Lung (tissue), 11 donors: ENCODE measurements at regions not wholly inside any gene's neighbourhood (a gene's known extent, or its start where the extent isn't known, plus 50 kb on each side); places are given as distances from the start of the nearest gene placed in this dataset.
"Not testable (repeated sequence)": the region's sequence is repeated elsewhere in the genome, so short reads cannot be mapped to it uniquely, and the experiment has no call there.

Experiments used
- ATAC-seq: fragments of 200-7000 bp; cut with Tn5 transposase; one replicate; pipeline ENCODE4 v1.9.1; 2020; ENCODE audit warnings: moderate number of reproducible peaks; ENCODE audit not compliant: insufficient read depth, low FRiP score
- DNase-seq, 3 donors: peaks; one replicate each; pipeline ENCODE4 v3.0.0-alpha.2; 2013 to 2017
- H3K27ac ChIP-seq, 2 donors: one replicate each; pipeline ENCODE4 v1.5.1; 2013; ENCODE audit warnings: mild to moderate bottlenecking in 2 of 2, moderate library complexity in 2 of 2, control low read depth in 1 of 2, inconsistent platforms in 1 of 2, low read depth in 1 of 2, low read length in 1 of 2
- H3K27me3 ChIP-seq, 3 donors: one replicate each; pipeline ENCODE4 v1.5.1; 2013; ENCODE audit warnings: low read length in 2 of 3; ENCODE audit not compliant: control insufficient read depth in 3 of 3, insufficient read depth in 3 of 3
- H3K36me3 ChIP-seq, 4 donors: one replicate each; pipeline ENCODE4 v1.5.1; 2013; ENCODE audit warnings: low read length in 4 of 4, mild to moderate bottlenecking in 1 of 4, moderate library complexity in 1 of 4; ENCODE audit not compliant: control insufficient read depth in 4 of 4, insufficient read depth in 4 of 4
- H3K4me1 ChIP-seq, 5 donors: one replicate each; pipeline ENCODE4 v1.5.1; 2013; ENCODE audit warnings: low read length in 5 of 5, mild to moderate bottlenecking in 2 of 5, moderate library complexity in 1 of 5; ENCODE audit not compliant: control insufficient read depth in 5 of 5, insufficient read depth in 5 of 5
- H3K4me3 ChIP-seq: one replicate; pipeline ENCODE4 v1.5.1; 2013; ENCODE audit warnings: mild to moderate bottlenecking, control low read depth, moderate library complexity
- H3K9ac ChIP-seq, 2 donors: one replicate each; pipeline ENCODE4 v1.5.1; 2013; ENCODE audit warnings: low read length in 2 of 2, control low read depth in 1 of 2; ENCODE audit not compliant: insufficient read depth in 1 of 2
- H3K9me3 ChIP-seq, 4 donors: one replicate each; pipeline ENCODE4 v1.5.1; 2013; ENCODE audit warnings: low read length in 3 of 4, mild to moderate bottlenecking in 1 of 4, moderate library complexity in 1 of 4; ENCODE audit not compliant: control insufficient read depth in 4 of 4, insufficient read depth in 3 of 4
- CTCF ChIP-seq: IDR thresholded peaks from 2 replicates; pipeline ENCODE4 v1.5.1; 2012; ENCODE audit warnings: mild to moderate bottlenecking; ENCODE audit errors: control extremely low read depth, extremely low read depth
- WGBS, 2 donors: extraction: QIAGEN DNeasy Blood & Tissue Kit; methylation state at CpG; one replicate each; pipeline ENCODE4 v1.1.7; 2013; 5-methylcytosine and 5-hydroxymethylcytosine counted together
- donor health status: control.
- donor health status: control.
- donor health status: Bipolar disorder and iron deficiency.
- donor health status: healthy.
- donor health status: DM: yes; HTN: yes; CAD: no.

GRCh38 chr20:8997701-8998117 lies 71.2 kb upstream of the PLCB4 start:
- no peak for TF ChIP-seq CTCF
- Histone ChIP-seq H3K4me3 (no peak overlapping the region), H3K27me3 (no peaks in the 10 kb centered on the region), H3K27ac (no peak overlapping the region), H3K9me3 (no peaks in the 10 kb centered on the region), H3K9ac (no peak overlapping the region), H3K4me1 (no peaks in the 10 kb centered on the region), H3K36me3 (no peaks in the 10 kb centered on the region)
- no peak for ATAC-seq
- DNase-seq = no peak
- WGBS, 2 donors = 74 to 88% methylated on average over 4 of the region's 4 CpGs

GRCh38 chr20:9011121-9011520 lies 57.8 kb upstream of the PLCB4 start:
- Histone ChIP-seq H3K27me3 (no peaks in the 10 kb centered on the region), H3K9me3 (no peaks in the 10 kb centered on the region), H3K4me1 (no peaks in the 10 kb centered on the region), H3K4me3 (no peak overlapping the region), H3K36me3 (no peaks in the 10 kb centered on the region), H3K9ac (no peak overlapping the region), H3K27ac (no peak overlapping the region)
- no peak for DNase-seq
- no peak for TF ChIP-seq CTCF
- no peak for ATAC-seq
- WGBS, 2 donors = 85 to 93% methylated on average over 2 of the region's 2 CpGs

- not testable (repeated sequence) for H3K9me3 ChIP-seq, H3K27me3 ChIP-seq, H3K9ac ChIP-seq, H3K4me3 ChIP-seq, H3K27ac ChIP-seq, H3K36me3 ChIP-seq, DNase-seq, H3K4me1 ChIP-seq, ATAC-seq
- WGBS, 2 donors = 81 to 95% methylated on average over 4 of the region's 6 CpGs
Measured at GRCh38 chr20:9015232-9015983, 53.5 kb upstream of the PLCB4 start.

GRCh38 chr20:9015984-9016324 lies 52.9 kb upstream of the PLCB4 start:
- no peak for ATAC-seq
- no peaks in the 10 kb centered on the region for H3K36me3 ChIP-seq
- no peaks in the 10 kb centered on the region for H3K9me3 ChIP-seq
- DNase-seq = no peak
- H3K4me1 ChIP-seq = no peaks in the 10 kb centered on the region
- H3K9ac ChIP-seq = no peak overlapping the region
- H3K27me3 ChIP-seq = no peaks in the 10 kb centered on the region
- no peak for TF ChIP-seq CTCF
- 52 to 66% methylated on average over 1 of the region's 1 CpG for WGBS, 2 donors
- no peak overlapping the region for H3K4me3 ChIP-seq
- H3K27ac ChIP-seq = no peak overlapping the region
